ENCODE measurements at regions not wholly inside any gene's neighbourhood (a gene's known extent, or its start where the extent isn't known, plus 50 kb on each side); places are given as distances from the start of the nearest gene placed in this dataset.
A peak's percentile ranks its signal among the peaks of the same experiment; 100 is the strongest.

DNA sequence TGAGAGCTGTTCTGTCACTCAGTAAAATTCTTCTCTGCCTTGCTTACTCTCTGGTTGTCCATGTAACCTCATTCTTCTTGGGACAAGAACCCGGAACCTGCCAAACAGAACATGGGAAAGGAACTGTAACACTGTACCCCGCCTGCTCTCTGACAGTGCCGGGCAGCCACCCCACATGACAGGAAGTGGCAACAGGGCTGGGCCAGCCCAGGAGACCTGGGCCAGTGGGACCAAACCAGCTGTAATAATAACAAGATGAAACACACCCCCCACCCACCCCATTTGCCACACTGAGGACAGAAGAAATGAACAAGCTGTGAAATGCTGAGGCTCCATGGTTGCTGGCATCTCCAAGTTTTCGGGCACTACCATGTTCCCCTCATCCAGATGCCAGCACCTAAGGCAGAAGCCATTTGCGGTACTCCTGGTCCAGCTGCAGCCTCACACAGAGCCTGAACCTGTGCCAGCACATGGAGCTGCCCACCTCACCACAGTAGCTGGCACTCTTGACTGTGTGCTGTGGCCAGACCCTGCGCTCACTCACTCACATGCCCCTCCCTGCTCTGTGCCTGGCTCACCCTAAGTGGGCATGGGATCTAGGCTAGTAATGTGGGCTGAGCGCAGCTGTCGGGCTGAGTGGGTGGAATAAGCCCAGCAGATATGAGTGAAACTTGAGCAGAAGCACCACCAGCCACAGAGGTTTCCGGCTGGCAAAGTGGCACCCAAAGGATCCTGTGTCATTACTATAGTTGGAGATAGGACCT lies 126.2 kb upstream of the UGT8 start:
- no peak for DNase-seq

DNA sequence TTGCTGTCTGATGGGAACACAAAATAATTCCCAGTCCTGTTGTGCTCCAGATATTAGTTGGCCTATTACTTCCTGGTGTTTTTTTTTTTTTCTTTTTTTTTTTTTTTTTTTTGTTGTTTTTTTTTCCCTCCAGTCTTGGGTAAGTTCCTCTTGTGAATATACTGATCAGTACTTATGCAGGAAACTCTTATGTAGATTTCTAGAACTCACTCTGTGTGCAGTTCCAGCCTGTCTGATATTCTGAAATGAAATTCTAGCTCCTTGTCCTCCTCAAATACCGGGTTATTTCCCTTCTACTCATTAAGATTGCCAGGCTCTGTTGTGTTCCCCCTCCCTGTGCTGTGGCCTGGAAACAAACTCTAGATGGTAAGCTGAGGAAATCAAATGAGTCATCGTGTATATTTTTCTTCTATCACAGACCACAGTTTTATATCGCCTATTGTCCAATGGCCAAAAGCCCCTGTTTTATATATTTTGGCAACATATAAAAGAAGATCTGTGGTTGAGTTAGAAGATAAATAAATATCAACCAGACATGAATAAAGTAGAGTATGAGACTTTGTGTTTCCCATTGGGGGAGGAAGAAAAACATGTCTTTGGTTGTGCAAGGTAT lies 124.3 kb upstream of the UGT8 start:
- DNase-seq: no peak

DNA sequence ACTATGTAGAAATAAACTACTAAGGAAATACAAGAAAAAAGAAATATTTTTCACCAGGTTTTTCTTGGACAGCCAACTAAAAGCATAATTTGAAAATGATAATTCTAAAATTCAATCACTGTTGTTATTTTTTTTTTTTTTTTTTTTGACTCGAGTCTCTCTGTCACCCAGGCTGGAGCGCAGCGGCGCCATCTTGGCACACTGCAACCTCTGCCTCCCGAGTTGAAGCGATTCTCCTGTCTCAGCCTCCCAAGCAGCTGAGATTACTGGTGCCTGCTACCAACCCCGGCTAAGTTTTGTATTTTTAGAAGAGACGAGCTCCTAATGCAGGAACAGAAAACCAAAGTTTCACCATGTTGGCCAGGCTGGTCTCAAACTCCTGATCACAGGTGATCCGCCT lies 122.3 kb upstream of the UGT8 start:
- DNase-seq: no peak

DNA sequence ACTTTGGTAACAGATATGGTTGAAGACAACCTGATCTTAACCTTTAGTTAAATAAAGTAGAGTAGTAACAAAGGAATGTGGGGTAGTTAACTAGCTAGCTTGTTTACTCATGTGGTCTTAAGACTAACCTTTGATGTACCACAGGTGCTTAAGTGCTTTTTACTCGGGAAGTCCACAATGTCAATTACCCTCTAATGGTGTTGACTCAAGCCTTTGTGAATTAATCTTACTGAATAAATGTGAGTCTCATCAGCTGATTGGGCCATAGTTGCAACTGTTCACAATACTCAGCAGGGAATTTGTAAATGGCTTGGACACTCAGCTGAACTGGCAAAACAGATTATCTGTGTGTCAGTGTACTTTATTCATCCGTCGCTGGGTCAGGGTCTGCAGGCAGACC lies 119.0 kb upstream of the UGT8 start:
- peak; percentile 26 for DNase-seq

GRCh38 chr4:114481856-114482255 lies 116.8 kb upstream of the UGT8 start:
- DNase-seq: no peak

DNA sequence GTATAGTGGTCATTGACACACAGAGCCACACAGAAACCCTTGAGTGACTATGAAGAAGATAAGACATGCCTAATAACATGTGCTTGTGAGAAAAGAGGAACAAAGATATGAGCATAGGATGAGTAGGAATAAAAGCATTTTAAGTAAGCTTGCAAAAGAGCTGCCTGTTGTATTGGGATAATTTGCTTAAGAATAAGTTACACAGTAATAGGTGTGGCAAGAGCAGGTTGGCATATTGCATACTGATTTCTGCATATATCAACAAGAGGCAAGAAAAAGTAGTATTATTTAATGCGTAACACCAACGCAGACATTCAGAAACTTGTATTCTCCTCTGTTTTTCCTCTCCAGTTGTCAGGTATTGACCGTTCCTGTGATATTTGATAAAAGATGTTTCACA lies 111.5 kb upstream of the UGT8 start:
- no peak for DNase-seq

DNA sequence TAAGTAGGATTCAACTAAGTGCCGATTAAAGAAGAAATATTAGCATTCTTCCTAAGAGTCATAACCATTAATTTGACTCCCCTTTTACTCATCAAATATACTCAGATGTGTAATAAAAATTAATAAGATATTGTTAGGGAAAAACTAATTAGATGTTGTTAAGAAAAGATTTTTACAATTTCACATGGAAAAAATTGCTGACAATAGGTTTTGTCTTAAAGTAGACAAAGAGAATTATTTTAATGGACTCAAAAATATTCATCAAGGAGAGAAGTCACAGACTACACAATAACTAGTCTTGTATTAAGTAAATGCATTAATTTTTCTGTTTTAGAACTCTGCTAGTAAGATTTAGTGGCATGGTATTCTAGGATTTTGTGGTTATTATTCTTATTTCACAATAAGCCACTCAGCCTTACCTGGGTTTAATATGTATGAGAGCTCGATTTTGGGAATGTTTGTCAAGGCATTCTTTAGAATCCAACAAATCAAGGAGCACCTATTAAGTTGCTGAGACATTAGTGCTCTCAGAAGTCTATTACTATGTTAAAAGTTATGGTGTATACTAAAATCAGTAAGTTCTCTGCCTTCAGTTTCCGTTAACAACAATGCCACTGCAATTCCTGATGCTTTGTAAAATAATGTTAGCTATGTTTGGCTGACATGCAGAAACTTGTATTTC lies 110.2 kb upstream of the UGT8 start:
- no peak for DNase-seq

DNA sequence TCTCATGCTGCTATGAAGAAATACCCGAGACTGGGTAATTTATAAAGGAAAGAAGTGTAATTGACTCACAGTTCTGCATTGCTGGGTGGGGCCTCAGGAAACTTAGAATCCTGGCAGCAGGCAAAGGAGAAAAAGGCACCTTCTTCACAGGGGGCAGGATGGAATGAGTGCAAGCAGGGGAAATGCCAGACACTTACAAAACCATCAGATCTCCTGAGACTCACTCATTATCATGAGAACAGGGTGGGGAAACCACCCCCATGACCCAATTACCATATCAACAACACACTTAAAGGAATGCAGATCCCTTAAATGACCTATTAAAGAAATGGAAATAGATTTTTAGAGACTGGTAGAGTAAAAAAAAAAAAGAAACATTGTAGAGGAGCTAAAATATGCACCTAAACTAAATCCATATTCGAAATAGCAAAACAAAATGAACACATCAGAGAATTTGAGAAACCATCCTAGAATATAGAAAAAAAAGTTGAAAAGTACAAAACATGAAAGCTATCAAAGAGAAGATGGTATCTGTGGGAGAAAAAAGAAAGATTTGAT lies 104.3 kb upstream of the UGT8 start:
- DNase-seq: no peak

GRCh38 chr4:114495471-114495928 lies 103.1 kb upstream of the UGT8 start:
- no peak for DNase-seq

DNA sequence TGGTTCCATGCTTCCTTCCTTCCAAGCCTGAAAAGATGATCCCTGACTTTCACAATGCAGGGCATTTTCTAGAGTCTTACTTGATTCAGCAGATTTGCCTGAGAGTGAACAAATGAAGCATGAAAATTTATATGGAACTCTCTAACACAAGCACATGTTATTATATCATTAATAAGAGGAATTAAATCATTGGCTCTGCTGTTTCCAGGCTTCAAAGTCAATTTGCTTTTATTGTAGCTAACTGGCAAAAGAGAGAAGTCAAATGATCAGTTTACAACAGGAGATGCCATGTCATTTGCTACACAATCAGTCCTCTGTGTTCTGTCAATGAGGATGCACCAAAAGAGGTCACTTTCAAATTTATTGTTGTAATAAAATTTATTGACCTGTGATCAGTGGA lies 101.5 kb upstream of the UGT8 start:
- DNase-seq: no peak

GRCh38 chr4:114509340-114509739 lies 89.3 kb upstream of the UGT8 start:
- no peak for DNase-seq

DNA sequence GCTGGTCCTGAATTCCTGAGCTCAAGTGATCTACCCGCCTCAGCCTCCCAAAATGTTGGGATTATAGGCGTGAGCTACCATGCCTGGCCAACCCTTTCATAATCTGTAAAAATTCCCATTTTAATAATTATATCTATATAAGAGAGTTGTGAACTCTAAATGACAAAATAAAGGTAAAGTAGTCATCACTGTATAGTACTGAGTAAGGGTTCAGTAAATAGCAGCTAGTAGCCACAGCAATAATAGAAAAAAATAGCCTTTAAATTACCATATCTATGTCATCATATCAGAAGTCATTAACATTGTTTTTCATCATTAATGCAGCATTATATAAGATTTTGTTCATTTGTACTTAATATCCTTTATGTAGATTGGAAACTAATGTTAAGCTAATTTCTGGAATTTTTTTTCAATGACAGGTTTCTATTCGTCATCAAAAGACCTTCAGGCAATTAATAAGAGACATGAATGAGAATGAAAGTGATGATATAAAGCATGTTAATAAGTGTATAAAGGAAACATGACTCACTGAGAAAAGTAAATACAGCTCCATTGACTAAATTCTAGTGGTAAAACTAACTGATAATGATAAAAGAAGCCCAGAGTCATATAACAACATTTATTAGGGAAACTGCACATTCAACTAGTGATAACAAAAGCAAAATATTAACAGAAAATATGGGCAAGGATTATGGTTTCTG lies 85.9 kb upstream of the UGT8 start:
- DNase-seq: no peak

GRCh38 chr4:114519368-114519767 lies 79.2 kb upstream of the UGT8 start:
- DNase-seq: no peak

DNA sequence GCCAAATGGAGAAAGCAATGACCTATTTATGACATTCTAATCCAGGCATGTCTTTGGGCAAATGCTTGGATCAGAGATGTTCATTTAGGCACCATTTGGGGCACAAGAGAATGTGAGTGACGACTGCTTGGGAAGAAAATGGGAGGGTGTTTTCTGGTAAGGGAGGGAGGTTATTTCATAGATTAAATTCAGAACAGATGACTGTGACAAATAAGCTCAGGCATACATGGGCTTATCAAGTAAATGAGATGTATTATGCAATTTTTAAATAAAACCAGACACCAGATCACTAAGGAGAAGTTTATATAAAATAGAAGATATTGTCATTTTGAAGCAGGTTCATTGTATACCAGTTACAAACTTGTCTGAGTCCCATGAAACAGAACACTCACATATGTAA lies 71.4 kb upstream of the UGT8 start:
- DNase-seq: no peak

- no peak for DNase-seq
These were observed 71.0 kb upstream of the UGT8 start for GRCh38 chr4:114527637-114528036.

DNA sequence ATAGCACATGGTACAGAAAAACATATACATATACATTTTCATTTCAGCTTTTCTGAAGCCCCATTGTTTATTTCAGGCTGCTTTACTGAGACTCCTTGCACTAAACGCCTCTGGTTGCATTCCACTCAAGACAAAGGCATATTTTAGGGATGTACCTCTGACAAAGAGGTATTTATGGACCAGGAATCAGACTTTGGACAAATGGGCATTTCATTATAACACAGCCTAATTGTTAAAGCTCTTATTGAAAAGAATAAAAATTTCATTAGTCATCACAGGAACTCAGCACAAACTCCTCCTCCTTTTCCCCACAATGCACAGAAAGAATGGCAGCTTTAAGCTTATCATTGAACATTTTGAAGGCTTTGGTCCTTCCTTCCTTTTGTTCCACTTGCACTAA lies 62.9 kb upstream of the UGT8 start:
- DNase-seq: no peak

- no peak for DNase-seq
These were observed 61.3 kb upstream of the UGT8 start for GRCh38 chr4:114537352-114537751.

GRCh38 chr4:114538012-114538617 lies 60.5 kb upstream of the UGT8 start:
- DNase-seq: no peak

DNA sequence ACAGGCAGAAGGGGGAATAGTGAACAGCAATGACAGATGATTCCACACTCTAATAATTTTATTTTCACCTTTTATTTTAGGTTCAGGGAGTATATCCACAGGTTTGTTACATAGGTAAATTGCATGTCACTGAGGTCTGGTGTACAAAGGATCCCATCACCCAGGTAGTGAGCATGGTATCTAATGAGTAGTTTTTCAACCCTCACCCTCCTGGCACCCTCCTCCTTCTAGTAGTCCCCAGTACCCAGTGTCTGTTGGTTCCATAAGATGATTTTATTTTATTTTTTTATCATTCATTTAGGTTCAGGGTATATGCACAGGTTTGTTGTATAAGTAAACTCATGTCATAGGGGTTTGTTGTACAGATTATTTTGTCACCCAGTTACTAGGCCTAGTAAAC lies 58.6 kb upstream of the UGT8 start:
- no peak for DNase-seq

GRCh38 chr4:114547340-114548134 lies 51.1 kb upstream of the UGT8 start:
- DNase-seq: no peak
